ENCODE measurements at regions not wholly inside any gene's neighbourhood (a gene's known extent, or its start where the extent isn't known, plus 50 kb on each side); places are given as distances from the start of the nearest gene placed in this dataset.

DNA sequence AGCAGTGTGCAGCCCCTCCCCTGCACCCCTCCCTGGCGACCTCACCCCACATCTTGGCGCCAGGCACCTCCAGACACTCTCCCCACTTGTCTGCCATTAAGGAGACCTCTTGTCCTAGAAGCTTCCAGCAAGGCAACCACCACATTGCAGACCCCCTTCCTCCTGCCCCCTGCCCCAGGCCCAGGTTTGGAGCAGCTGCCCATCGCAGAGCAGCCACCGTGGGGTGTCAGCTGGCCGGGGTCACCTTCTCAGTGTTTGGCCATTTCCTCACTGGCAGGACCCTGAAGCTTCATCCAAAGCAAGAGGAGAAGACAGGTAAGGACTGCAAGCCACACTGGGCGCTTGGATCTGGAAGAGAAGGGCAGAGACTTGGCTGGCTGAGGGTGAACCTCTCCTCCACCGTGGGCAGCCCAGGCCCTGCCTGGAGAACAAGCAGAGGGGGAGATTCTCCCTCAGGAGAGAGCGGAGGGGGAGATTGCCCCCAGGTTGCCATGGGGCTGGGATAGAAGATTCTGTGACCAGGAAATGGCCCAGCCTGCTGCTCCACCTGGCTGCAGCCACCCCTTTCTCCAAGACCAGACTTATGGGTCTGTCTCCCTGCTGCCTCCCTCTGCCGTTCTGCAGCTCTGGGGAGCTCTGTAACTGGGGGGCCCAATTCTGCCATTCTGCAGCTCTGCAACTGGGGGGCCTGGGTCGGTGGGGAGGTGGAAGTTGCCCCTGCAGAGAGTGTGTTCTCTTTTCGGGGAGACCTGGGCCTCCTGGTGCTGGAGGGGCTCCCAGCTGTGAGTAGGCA is 72.9 kb upstream of the C14orf180 start:
- Mint-ChIP-seq H3K9me3 (peaks cover 16% of the 10 kb centered on the region; the same call in 2 of the 3 replicates), H3K4me3 (no peak overlapping the region), H3K27ac (no peak overlapping the region), H3K27me3 (ENCODE audit: insufficient read depth, low read depth, poor library complexity) (no peaks in the 10 kb centered on the region), H3K4me1 (no peaks in the 10 kb centered on the region), H3K36me3 (ENCODE audit: low read depth) (peaks cover 4% of the 10 kb centered on the region; the same call in 1 of the 3 replicates)
- ATAC-seq, result no peak
- Histone ChIP-seq H4K20me1 (replicated peaks; ENCODE audit: insufficient read depth) (no peaks in the 10 kb centered on the region), H3K4me3 (no peak overlapping the region), H3K27ac (ENCODE audit: low read depth) (no peak overlapping the region), H3K4me1 (ENCODE audit: insufficient read depth) (no peaks in the 10 kb centered on the region), H3F3A (replicated peaks; ENCODE audit: low read depth) (no peaks in the 10 kb centered on the region), H3K4me2 (no peak overlapping the region), H3K79me2 (replicated peaks; ENCODE audit: insufficient read depth) (no peaks in the 10 kb centered on the region), H2AFZ (no peak overlapping the region), H3K36me3 (ENCODE audit: insufficient read depth) (no peaks in the 10 kb centered on the region), H3K27me3 (ENCODE audit: insufficient read depth) (no peaks in the 10 kb centered on the region), H3K9me2 (ENCODE audit: insufficient read depth) (no peaks in the 10 kb centered on the region)
- TF ChIP-seq ZNF114 (CRISPR knock-in tag; IDR thresholded peaks at IDR 0.05) (no peak), STAT1 (IDR thresholded peaks at IDR 0.05; ENCODE audit: unreplicated experiment) (no peak), POLR2AphosphoS5 (IDR thresholded peaks at IDR 0.05; ENCODE audit: low read depth) (no peak), EZH2 (IDR thresholded peaks at IDR 0.05; ENCODE audit: low read depth, unreplicated experiment) (no peak), NANOG (IDR thresholded peaks at IDR 0.05; ENCODE audit: borderline replicate concordance) (no peak), JUNB (IDR thresholded peaks at IDR 0.05; ENCODE audit: unreplicated experiment) (no peak), CREB1 (CRISPR knock-in tag; IDR thresholded peaks at IDR 0.05; ENCODE audit: low read depth) (no peak), EZH2phosphoT487 (IDR thresholded peaks at IDR 0.05; ENCODE audit: unreplicated experiment) (no peak)
- TF ChIP-seq, protein P1, sequence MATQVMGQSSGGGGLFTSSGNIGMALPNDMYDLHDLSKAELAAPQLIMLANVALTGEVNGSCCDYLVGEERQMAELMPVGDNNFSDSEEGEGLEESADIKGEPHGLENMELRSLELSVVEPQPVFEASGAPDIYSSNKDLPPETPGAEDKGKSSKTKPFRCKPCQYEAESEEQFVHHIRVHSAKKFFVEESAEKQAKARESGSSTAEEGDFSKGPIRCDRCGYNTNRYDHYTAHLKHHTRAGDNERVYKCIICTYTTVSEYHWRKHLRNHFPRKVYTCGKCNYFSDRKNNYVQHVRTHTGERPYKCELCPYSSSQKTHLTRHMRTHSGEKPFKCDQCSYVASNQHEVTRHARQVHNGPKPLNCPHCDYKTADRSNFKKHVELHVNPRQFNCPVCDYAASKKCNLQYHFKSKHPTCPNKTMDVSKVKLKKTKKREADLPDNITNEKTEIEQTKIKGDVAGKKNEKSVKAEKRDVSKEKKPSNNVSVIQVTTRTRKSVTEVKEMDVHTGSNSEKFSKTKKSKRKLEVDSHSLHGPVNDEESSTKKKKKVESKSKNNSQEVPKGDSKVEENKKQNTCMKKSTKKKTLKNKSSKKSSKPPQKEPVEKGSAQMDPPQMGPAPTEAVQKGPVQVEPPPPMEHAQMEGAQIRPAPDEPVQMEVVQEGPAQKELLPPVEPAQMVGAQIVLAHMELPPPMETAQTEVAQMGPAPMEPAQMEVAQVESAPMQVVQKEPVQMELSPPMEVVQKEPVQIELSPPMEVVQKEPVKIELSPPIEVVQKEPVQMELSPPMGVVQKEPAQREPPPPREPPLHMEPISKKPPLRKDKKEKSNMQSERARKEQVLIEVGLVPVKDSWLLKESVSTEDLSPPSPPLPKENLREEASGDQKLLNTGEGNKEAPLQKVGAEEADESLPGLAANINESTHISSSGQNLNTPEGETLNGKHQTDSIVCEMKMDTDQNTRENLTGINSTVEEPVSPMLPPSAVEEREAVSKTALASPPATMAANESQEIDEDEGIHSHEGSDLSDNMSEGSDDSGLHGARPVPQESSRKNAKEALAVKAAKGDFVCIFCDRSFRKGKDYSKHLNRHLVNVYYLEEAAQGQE (IDR thresholded peaks at IDR 0.05; ENCODE audit: unreplicated experiment), result no peak
- TF ChIP-seq, protein P2, sequence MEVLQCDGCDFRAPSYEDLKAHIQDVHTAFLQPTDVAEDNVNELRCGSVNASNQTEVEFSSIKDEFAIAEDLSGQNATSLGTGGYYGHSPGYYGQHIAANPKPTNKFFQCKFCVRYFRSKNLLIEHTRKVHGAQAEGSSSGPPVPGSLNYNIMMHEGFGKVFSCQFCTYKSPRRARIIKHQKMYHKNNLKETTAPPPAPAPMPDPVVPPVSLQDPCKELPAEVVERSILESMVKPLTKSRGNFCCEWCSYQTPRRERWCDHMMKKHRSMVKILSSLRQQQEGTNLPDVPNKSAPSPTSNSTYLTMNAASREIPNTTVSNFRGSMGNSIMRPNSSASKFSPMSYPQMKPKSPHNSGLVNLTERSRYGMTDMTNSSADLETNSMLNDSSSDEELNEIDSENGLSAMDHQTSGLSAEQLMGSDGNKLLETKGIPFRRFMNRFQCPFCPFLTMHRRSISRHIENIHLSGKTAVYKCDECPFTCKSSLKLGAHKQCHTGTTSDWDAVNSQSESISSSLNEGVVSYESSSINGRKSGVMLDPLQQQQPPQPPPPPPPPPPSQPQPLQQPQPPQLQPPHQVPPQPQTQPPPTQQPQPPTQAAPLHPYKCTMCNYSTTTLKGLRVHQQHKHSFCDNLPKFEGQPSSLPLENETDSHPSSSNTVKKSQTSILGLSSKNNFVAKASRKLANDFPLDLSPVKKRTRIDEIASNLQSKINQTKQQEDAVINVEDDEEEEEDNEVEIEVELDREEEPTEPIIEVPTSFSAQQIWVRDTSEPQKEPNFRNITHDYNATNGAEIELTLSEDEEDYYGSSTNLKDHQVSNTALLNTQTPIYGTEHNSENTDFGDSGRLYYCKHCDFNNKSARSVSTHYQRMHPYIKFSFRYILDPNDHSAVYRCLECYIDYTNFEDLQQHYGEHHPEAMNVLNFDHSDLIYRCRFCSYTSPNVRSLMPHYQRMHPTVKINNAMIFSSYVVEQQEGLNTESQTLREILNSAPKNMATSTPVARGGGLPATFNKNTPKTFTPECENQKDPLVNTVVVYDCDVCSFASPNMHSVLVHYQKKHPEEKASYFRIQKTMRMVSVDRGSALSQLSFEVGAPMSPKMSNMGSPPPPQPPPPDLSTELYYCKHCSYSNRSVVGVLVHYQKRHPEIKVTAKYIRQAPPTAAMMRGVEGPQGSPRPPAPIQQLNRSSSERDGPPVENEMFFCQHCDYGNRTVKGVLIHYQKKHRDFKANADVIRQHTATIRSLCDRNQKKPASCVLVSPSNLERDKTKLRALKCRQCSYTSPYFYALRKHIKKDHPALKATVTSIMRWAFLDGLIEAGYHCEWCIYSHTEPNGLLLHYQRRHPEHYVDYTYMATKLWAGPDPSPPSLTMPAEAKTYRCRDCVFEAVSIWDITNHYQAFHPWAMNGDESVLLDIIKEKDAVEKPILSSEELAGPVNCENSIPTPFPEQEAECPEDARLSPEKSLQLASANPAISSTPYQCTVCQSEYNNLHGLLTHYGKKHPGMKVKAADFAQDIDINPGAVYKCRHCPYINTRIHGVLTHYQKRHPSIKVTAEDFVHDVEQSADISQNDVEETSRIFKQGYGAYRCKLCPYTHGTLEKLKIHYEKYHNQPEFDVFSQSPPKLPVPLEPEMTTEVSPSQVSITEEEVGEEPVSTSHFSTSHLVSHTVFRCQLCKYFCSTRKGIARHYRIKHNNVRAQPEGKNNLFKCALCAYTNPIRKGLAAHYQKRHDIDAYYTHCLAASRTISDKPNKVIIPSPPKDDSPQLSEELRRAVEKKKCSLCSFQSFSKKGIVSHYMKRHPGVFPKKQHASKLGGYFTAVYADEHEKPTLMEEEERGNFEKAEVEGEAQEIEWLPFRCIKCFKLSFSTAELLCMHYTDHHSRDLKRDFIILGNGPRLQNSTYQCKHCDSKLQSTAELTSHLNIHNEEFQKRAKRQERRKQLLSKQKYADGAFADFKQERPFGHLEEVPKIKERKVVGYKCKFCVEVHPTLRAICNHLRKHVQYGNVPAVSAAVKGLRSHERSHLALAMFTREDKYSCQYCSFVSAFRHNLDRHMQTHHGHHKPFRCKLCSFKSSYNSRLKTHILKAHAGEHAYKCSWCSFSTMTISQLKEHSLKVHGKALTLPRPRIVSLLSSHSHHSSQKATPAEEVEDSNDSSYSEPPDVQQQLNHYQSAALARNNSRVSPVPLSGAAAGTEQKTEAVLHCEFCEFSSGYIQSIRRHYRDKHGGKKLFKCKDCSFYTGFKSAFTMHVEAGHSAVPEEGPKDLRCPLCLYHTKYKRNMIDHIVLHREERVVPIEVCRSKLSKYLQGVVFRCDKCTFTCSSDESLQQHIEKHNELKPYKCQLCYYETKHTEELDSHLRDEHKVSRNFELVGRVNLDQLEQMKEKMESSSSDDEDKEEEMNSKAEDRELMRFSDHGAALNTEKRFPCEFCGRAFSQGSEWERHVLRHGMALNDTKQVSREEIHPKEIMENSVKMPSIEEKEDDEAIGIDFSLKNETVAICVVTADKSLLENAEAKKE (CRISPR knock-in tag; IDR thresholded peaks at IDR 0.05), result no peak
- TF ChIP-seq, protein P3, sequence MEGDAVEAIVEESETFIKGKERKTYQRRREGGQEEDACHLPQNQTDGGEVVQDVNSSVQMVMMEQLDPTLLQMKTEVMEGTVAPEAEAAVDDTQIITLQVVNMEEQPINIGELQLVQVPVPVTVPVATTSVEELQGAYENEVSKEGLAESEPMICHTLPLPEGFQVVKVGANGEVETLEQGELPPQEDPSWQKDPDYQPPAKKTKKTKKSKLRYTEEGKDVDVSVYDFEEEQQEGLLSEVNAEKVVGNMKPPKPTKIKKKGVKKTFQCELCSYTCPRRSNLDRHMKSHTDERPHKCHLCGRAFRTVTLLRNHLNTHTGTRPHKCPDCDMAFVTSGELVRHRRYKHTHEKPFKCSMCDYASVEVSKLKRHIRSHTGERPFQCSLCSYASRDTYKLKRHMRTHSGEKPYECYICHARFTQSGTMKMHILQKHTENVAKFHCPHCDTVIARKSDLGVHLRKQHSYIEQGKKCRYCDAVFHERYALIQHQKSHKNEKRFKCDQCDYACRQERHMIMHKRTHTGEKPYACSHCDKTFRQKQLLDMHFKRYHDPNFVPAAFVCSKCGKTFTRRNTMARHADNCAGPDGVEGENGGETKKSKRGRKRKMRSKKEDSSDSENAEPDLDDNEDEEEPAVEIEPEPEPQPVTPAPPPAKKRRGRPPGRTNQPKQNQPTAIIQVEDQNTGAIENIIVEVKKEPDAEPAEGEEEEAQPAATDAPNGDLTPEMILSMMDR (conservative IDR thresholded peaks at IDR 0.05; ENCODE audit: low read depth in 2 of 2), result no peak
- TF ChIP-seq, protein P4, sequence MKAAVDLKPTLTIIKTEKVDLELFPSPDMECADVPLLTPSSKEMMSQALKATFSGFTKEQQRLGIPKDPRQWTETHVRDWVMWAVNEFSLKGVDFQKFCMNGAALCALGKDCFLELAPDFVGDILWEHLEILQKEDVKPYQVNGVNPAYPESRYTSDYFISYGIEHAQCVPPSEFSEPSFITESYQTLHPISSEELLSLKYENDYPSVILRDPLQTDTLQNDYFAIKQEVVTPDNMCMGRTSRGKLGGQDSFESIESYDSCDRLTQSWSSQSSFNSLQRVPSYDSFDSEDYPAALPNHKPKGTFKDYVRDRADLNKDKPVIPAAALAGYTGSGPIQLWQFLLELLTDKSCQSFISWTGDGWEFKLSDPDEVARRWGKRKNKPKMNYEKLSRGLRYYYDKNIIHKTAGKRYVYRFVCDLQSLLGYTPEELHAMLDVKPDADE (IDR thresholded peaks at IDR 0.05), result no peak
- no peak for DNase-seq (ENCODE audit: low spot score)

Data from GM23338 (cell line).